K562 (cell line): ENCODE measurements at regions not wholly inside any gene's neighbourhood (a gene's known extent, or its start where the extent isn't known, plus 50 kb on each side); places are given as distances from the start of the nearest gene placed in this dataset.

Source experiments
- ARID3A ChIP-seq: IDR thresholded peaks from 2 replicates; pipeline ENCODE4 v1.6.1; 2012; ENCODE audit warnings: low read depth, low read length, improper control_type of control experiment, borderline replicate concordance
- ARID4B ChIP-seq: sonication (generic); formaldehyde crosslinking; IDR thresholded peaks from 2 replicates; pipeline ENCODE4 v1.8.0; 2022; ENCODE audit warnings: mild to moderate bottlenecking, missing genetic modification reagents
- CBFA2T3 ChIP-seq: fragments of 450-650 bp; IDR thresholded peaks from 2 replicates; pipeline ENCODE4 v1.6.1; 2017
- DEAF1 ChIP-seq: fragments of 450-650 bp; formaldehyde crosslinking; IDR thresholded peaks from 2 replicates; pipeline ENCODE4 v1.4.0; 2020; ENCODE audit warnings: mild to moderate bottlenecking, moderate library complexity
- FOXJ3 ChIP-seq: sonication (generic); formaldehyde crosslinking; IDR thresholded peaks from 2 replicates; pipeline ENCODE4 v1.4.0; 2020; ENCODE audit warnings: mild to moderate bottlenecking, missing genetic modification reagents
- HMG20A ChIP-seq: fragments of 450-650 bp; formaldehyde crosslinking; conservative IDR thresholded peaks from 2 replicates; pipeline ENCODE4 v1.4.0; 2020; ENCODE audit warnings: mild to moderate bottlenecking, mixed read lengths
- HSF4 ChIP-seq: fragments of 250-450 bp; sonication (Bioruptor Pico); IDR thresholded peaks from 2 replicates; pipeline ENCODE4 v2.1.2; 2022; ENCODE audit warnings: mild to moderate bottlenecking, moderate library complexity, borderline replicate concordance
- NFATC3 ChIP-seq: fragments of 450-650 bp; IDR thresholded peaks from 2 replicates; pipeline ENCODE4 v1.6.1; 2017; ENCODE audit warnings: mild to moderate bottlenecking
- NR1H2 ChIP-seq: sonication (generic); formaldehyde crosslinking; IDR thresholded peaks from 2 replicates; pipeline ENCODE4 v1.4.0; 2020; ENCODE audit warnings: mild to moderate bottlenecking, missing genetic modification reagents
- PHF21A ChIP-seq: fragments of 450-650 bp; IDR thresholded peaks from 2 replicates; pipeline ENCODE4 v1.6.1; 2017; ENCODE audit warnings: low read depth, borderline replicate concordance
- POLR2AphosphoS5 ChIP-seq: IDR thresholded peaks from 2 replicates; pipeline ENCODE4 v1.6.1; 2011; ENCODE audit warnings: mild to moderate bottlenecking, low read depth, low read length, moderate library complexity; ENCODE audit not compliant: control insufficient read depth, insufficient read depth
- POLR2H ChIP-seq: IDR thresholded peaks from 2 replicates; pipeline ENCODE4 v1.6.1; 2016; ENCODE audit warnings: missing genetic modification characterization, low read depth, mild to moderate bottlenecking, control low read depth, missing compliant biosample characterization, moderate library complexity
- TAF1 ChIP-seq: IDR thresholded peaks from 2 replicates; pipeline ENCODE4 v1.6.1; 2011; ENCODE audit warnings: mild to moderate bottlenecking, low read length, moderate library complexity; ENCODE audit not compliant: insufficient read depth, control insufficient read depth, severe bottlenecking; ENCODE audit errors: extremely low read depth
- TAL1 ChIP-seq: fragments of 450-650 bp; IDR thresholded peaks from 2 replicates; pipeline ENCODE4 v1.6.1; 2016; ENCODE audit warnings: mild to moderate bottlenecking
- TBP ChIP-seq: optimal IDR thresholded peaks from 2 replicates; pipeline ENCODE3; 2011; ENCODE audit warnings: low read depth, low read length, improper control_type of control experiment
- TCF3 ChIP-seq: sonication (generic); formaldehyde crosslinking; IDR thresholded peaks from 2 replicates; pipeline ENCODE4 v1.4.0; 2020; ENCODE audit warnings: mild to moderate bottlenecking, missing genetic modification reagents
- ZNF609 ChIP-seq: sonication (generic); formaldehyde crosslinking; IDR thresholded peaks from 2 replicates; pipeline ENCODE4 v1.8.1; 2023; ENCODE audit warnings: missing genetic modification reagents, mild to moderate bottlenecking, borderline replicate concordance

- TF ChIP-seq ARID4B (CRISPR knock-in tag) (no peak), HMG20A (CRISPR knock-in tag) (no peak), DEAF1 (CRISPR knock-in tag) (no peak), PHF21A (no peak), TAF1 (no peak), TAL1 (peak; percentile 53; the same call in 1 of the 2 replicates), CBFA2T3 (peak; percentile 63), HSF4 (CRISPR knock-in tag) (no peak), POLR2AphosphoS5 (peak; percentile 29; the same call in 1 of the 2 replicates), POLR2H (tag) (no peak), ZNF609 (CRISPR knock-in tag) (no peak), NR1H2 (CRISPR knock-in tag) (no peak), TCF3 (CRISPR knock-in tag) (peak; percentile 48), TBP (no peak), FOXJ3 (CRISPR knock-in tag) (no peak), NFATC3 (no peak), ARID3A (no peak)
These were observed 88.8 kb upstream of the ATP2B1 start (continued) for GRCh38 chr12:89797436-89797835.
